ENCODE measurements at regions not wholly inside any gene's neighbourhood (a gene's known extent, or its start where the extent isn't known, plus 50 kb on each side); places are given as distances from the start of the nearest gene placed in this dataset.

- TF ChIP-seq ZNF462 (CRISPR knock-in tag; IDR thresholded peaks at IDR 0.05) = no peak
Observed at GRCh38 chr4:12409507-12410190, 981.0 kb upstream of the HS3ST1 start (continued).

- H3K9me3 Mint-ChIP-seq = no peaks in the 10 kb centered on the region; the same call in 2 of the 3 replicates
- H3K4me1 ChIP-seq (ENCODE audit: insufficient read depth) = no peaks in the 10 kb centered on the region
- no peak overlapping the region for H3K4me3 Mint-ChIP-seq
- H3K4me2 ChIP-seq = no peak overlapping the region
- no peak overlapping the region for H3K27ac Mint-ChIP-seq
- no peak overlapping the region for H3K27ac ChIP-seq (ENCODE audit: low read depth)
- H3K27me3 ChIP-seq (ENCODE audit: insufficient read depth) = no peaks in the 10 kb centered on the region
- TF ChIP-seq CREB1 (CRISPR knock-in tag; IDR thresholded peaks at IDR 0.05; ENCODE audit: low read depth) (no peak), EZH2 (IDR thresholded peaks at IDR 0.05; ENCODE audit: low read depth, unreplicated experiment) (no peak), ZNF331 (CRISPR knock-in tag; IDR thresholded peaks at IDR 0.05; ENCODE audit: low read depth) (no peak), REST (IDR thresholded peaks at IDR 0.05; ENCODE audit: unreplicated experiment) (no peak), POLR2AphosphoS5 (IDR thresholded peaks at IDR 0.05; ENCODE audit: low read depth) (no peak), NANOG (IDR thresholded peaks at IDR 0.05; ENCODE audit: borderline replicate concordance) (no peak), STAT1 (IDR thresholded peaks at IDR 0.05; ENCODE audit: unreplicated experiment) (no peak), ETS1 (IDR thresholded peaks at IDR 0.05) (no peak), ZNF114 (CRISPR knock-in tag; IDR thresholded peaks at IDR 0.05) (no peak), CTCF (conservative IDR thresholded peaks at IDR 0.05; ENCODE audit: low read depth in 2 of 2) (no peak), JUNB (IDR thresholded peaks at IDR 0.05; ENCODE audit: unreplicated experiment) (no peak)
- DNase-seq (ENCODE audit: low spot score) (no peak), ATAC-seq (no peak)
- H3K9me2 ChIP-seq (ENCODE audit: insufficient read depth) = 0 out of 2 replicates have a peak, but pooled peaks cover 5% of the 10 kb centered on the region
- H4K20me1 ChIP-seq (replicated peaks; ENCODE audit: insufficient read depth) = no peaks in the 10 kb centered on the region
- H3F3A ChIP-seq (replicated peaks; ENCODE audit: low read depth) = no peaks in the 10 kb centered on the region
- no peaks in the 10 kb centered on the region for H3K36me3 ChIP-seq (ENCODE audit: insufficient read depth)
- H3K27me3 Mint-ChIP-seq (ENCODE audit: insufficient read depth, low read depth, poor library complexity) = peaks cover 3% of the 10 kb centered on the region
- no peak overlapping the region for H2AFZ ChIP-seq
- no peaks in the 10 kb centered on the region for H3K36me3 Mint-ChIP-seq (ENCODE audit: low read depth)
- no peaks in the 10 kb centered on the region for H3K79me2 ChIP-seq (replicated peaks; ENCODE audit: insufficient read depth)
- no peak overlapping the region for H3K4me3 ChIP-seq
- H3K4me1 Mint-ChIP-seq = no peaks in the 10 kb centered on the region
Observed at GRCh38 chr4:12408364-12408763, 979.7 kb upstream of the HS3ST1 start.
